SK-N-MC (cell line): ENCODE measurements at regions not wholly inside any gene's neighbourhood (a gene's known extent, or its start where the extent isn't known, plus 50 kb on each side); places are given as distances from the start of the nearest gene placed in this dataset.

ENCODE experiments used
- EZH2 ChIP-seq: fragments of 200-600 bp; sonication (generic); IDR thresholded peaks from one replicate; pipeline ENCODE4 v1.6.1; 2017; ENCODE audit warnings: antibody characterized with exemption
- FOXP2 ChIP-seq: optimal IDR thresholded peaks from 2 replicates; pipeline ENCODE3; 2011; ENCODE audit warnings: mild to moderate bottlenecking, moderate library complexity; ENCODE audit not compliant: insufficient read depth; ENCODE audit errors: extremely low read length, control extremely low read depth

DNA sequence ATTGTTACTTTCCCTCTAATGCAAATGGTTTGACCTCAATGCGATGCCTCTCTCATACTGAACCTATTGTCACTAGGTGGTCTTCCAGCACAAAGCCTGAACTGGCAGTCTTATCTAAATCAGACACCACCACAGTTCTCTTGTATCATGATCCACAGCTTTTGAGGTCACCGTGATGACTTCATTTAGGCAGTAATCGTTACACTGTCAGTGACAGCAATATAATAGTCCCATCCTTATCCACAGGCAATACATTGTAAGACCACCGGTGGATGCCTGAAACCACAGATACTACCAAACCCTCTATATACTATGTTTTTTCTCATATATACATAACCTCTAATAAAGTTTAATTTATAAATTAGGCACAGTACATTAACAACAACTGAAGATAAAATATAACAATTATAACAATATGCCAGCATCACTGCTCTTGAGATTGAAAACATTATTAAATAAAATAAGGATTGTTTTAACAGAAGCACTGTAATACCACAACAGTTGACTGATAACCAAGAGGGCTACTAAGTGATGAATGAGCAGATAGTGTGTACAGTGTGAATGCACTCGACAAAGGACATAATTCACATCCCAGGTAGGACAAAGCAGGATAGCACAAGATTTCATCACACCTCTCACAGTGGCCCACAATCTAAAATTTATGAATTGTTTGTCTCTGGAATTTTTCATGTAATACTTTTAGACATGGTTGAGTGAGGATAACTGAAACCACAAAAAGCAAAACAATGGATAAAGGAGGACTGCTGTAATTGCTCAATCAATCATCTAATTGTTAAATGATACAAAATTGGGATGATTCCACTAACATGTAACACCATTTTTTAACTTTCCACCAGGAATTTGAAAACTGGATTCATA is 419.4 kb downstream of the CENPC start:
- no peak for TF ChIP-seq FOXP2
- TF ChIP-seq EZH2, result no peak
